Transverse colon (tissue), 4 donors: ENCODE measurements at regions not wholly inside any gene's neighbourhood (a gene's known extent, or its start where the extent isn't known, plus 50 kb on each side); places are given as distances from the start of the nearest gene placed in this dataset.

ENCODE experiments used
- DNase-seq: peaks from one replicate; pipeline ENCODE4 v3.0.0-alpha.2; 2019
- H3K27ac ChIP-seq, 4 donors: fragments of 200-600 bp; sonication (generic); 2 replicates each; pipeline ENCODE4 v1.5.1; 2016 to 2018; ENCODE audit warnings: inconsistent platforms in 4 of 4
- H3K27me3 ChIP-seq: fragments of 200-600 bp; sonication (generic); 2 replicates; pipeline ENCODE4 v1.5.1; 2017; ENCODE audit warnings: inconsistent platforms
- H3K36me3 ChIP-seq, 4 donors: fragments of 200-600 bp; sonication (generic); 2 replicates each; pipeline ENCODE4 v1.5.1; 2017 to 2019; ENCODE audit warnings: inconsistent platforms in 4 of 4
- H3K4me1 ChIP-seq, 4 donors: fragments of 200-600 bp; sonication (generic); 2 replicates each; pipeline ENCODE4 v1.5.1; 2017 to 2020; ENCODE audit warnings: inconsistent platforms in 4 of 4
- H3K4me3 ChIP-seq, 4 donors: fragments of 200-600 bp; sonication (generic); 1 replicate in 1 of 4; 2 replicates in 3 of 4; pipeline versions ENCODE4 v1.5.1 to v1.6.1; 2017 to 2019; ENCODE audit warnings: inconsistent platforms in 4 of 4
- H3K9me3 ChIP-seq, 2 donors: fragments of 200-600 bp; sonication (generic); 2 replicates each; pipeline ENCODE4 v1.5.1; 2017 to 2019; ENCODE audit warnings: inconsistent platforms in 2 of 2
- CTCF ChIP-seq, 5 experiments: fragments of 200-600 bp in 3 of 5; fragments of 450-650 bp in 2 of 5; sonication (generic) in 3 of 5; IDR thresholded peaks; 1 replicate in 2 of 5; 2 replicates in 3 of 5; pipeline ENCODE4 v1.5.1; 2016 to 2017; ENCODE audit warnings: antibody characterized with exemption in 5 of 5, inconsistent platforms in 3 of 5, mild to moderate bottlenecking in 2 of 5, moderate library complexity in 1 of 5
- EP300 ChIP-seq: sonication (generic); formaldehyde crosslinking; IDR thresholded peaks from one replicate; pipeline ENCODE4 v1.6.1; 2017; ENCODE audit warnings: antibody characterized with exemption, low read depth
- POLR2A ChIP-seq: fragments of 450-650 bp; IDR thresholded peaks from one replicate; pipeline ENCODE4 v1.6.1; 2016; ENCODE audit warnings: antibody characterized with exemption, mild to moderate bottlenecking, moderate library complexity
- POLR2AphosphoS5 ChIP-seq, 3 donors: sonication (generic); formaldehyde crosslinking; IDR thresholded peaks; one replicate each; pipeline ENCODE4 v1.6.1; 2016; ENCODE audit warnings: antibody characterized with exemption in 3 of 3
- WGBS, 2 donors: methylation state at CpG; one replicate each; pipeline ENCODE4 v1.1.5; 2018; ENCODE audit warnings: low coverage in 1 of 2; 5-methylcytosine and 5-hydroxymethylcytosine counted together
- in situ Hi-C, 4 donors: fragments of 200-750 bp; cut with MboI; loops; one replicate each; pipeline versions ENCODE4 v1.15.0 to v1.15.1; 2017; ENCODE audit warnings: low sequenced_read_pairs in 3 of 4, low pct_ligation_motif_present in 1 of 4, low pct_unique_long_range_greater_than_20kb in 1 of 4
- intact Hi-C: fragments of 100-400 bp; cut with DNase I; formaldehyde crosslinking; loops from one replicate; pipeline ENCODE4 v1.15.1; 2023; ENCODE audit warnings: low total_unique reads

DNA sequence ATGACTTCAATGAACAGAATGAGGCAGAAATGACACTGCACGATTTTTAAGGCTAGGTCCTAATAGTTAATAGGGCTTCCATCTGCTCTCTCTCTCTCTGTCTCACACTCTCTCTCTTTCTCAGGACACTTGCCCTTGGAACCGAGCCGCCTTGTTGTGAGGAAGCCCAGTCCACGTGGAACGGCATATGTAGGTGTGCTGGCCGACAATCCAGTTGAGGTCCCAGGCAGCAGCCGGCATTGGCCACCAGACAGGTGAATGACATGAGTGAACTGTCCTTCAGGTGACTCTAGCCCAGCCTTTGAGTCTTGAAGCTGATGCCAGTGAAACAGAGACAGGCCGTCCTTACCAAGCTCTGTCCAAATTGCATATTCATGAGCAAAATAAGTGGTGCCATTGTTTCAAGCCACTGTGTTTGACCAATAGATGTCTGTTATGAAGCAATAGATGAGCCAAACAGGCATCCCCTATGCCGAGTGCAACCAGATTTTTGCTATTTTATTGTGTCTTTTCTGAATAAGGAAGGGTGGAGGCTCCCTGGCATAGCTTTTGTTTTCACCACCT lies 217.5 kb upstream of the LHX5 start:
- H3K36me3 ChIP-seq = no peaks in the 10 kb centered on the region
- TF ChIP-seq POLR2A = no peak
- no peak for TF ChIP-seq CTCF (IDR thresholded peaks at IDR 0.05)
- TF ChIP-seq EP300 = no peak
- no peak for TF ChIP-seq POLR2AphosphoS5 (IDR thresholded peaks at IDR 0.05)
- DNase-seq = no peak
- no peak overlapping the region for H3K4me3 ChIP-seq
- no peaks in the 10 kb centered on the region for H3K27me3 ChIP-seq
- intact Hi-C loops = no loop called here
- H3K9me3 ChIP-seq = no peaks in the 10 kb centered on the region
- H3K4me1 ChIP-seq = no peaks in the 10 kb centered on the region
- in situ Hi-C loops = no loop called here
- WGBS, 2 donors = 82 to 85% methylated on average over 6 to 9 of the region's 9 CpGs
- no peak overlapping the region for H3K27ac ChIP-seq

DNA sequence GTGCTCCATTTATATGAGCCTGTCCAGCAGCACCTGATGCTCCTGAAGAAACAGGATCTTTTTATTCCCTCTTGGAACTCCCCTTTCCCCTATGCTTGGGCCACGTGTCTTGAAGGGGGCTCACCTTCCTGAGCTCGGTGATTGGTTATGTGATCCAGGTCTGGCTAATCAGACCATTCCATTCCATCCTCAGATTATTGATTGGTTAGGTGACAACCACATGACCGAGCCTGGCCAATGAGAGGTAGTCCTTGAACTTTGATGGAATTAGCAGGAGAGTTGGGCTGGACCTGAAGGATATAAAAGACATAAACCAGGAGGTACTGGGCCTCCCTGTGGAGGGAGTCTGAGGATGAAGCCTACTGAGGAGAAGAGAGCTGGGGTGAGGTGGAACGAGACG lies 216.6 kb upstream of the LHX5 start:
- in situ Hi-C loops = no loop called here
- intact Hi-C loops = no loop called here
- no peak for TF ChIP-seq CTCF (IDR thresholded peaks at IDR 0.05)
- no peak for TF ChIP-seq EP300
- no peak for TF ChIP-seq POLR2AphosphoS5 (IDR thresholded peaks at IDR 0.05)
- TF ChIP-seq POLR2A = no peak
- Histone ChIP-seq H3K27me3 (no peaks in the 10 kb centered on the region), H3K4me1 (no peaks in the 10 kb centered on the region), H3K4me3 (no peak overlapping the region), H3K9me3 (no peaks in the 10 kb centered on the region), H3K27ac (no peak overlapping the region), H3K36me3 (no peaks in the 10 kb centered on the region)
- no peak for DNase-seq
- 68 to 80% methylated on average over 5 of the region's 5 CpGs for WGBS, 2 donors

DNA sequence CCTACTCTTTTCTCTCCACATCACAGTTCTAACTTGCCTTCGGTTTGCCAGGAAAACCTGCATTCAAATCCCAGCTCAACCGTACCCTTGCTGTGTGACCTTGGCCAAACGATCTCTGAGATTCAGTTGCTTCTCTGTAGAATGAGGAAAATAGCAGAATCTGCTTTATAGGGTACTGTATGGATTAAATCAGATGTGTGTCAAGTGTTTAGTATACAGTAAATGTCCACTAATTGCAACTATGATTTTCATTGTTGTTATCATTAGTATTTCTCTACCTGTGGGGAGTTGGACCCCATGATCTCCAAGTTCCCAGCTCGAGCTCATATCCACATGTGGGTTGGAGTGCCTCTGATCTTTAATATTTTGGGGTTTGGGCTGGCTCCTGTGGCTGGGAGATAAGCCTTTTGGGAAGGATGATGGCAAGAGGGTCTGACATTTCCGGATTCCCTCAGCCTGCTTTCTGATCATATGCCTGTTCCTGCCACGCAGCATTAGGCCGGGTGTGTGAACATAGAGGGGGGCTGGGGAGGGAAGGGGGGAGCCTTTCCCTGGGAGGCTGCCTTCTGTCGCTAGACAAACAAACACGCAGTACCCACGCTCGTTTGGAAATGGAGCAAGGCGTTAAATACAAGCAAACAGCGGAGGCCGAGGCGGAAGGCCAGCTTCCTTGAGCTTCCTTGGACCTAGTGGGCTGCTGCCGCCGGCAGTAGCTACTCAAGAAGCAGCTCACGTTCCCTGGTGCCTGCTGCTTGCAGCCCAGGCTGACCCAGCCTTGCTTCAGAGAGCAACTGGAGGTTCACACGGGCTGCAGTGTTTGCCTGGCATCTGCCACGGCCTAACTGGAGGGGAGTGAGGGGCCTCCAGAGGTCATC lies 213.5 kb upstream of the LHX5 start:
- 39 to 60% methylated on average over 7 to 18 of the region's 20 CpGs for WGBS, 2 donors
- TF ChIP-seq EP300 (no peak), POLR2A (no peak), POLR2AphosphoS5 (IDR thresholded peaks at IDR 0.05) (no peak), CTCF (IDR thresholded peaks at IDR 0.05) (no peak)
- no peak for DNase-seq
- in situ Hi-C loops = no loop called here
- Histone ChIP-seq H3K4me3 (no peak overlapping the region), H3K9me3 (no peaks in the 10 kb centered on the region), H3K27ac (no peak overlapping the region), H3K36me3 (no peaks in the 10 kb centered on the region), H3K4me1 (no peaks in the 10 kb centered on the region), H3K27me3 (no peaks in the 10 kb centered on the region)
- intact Hi-C loops = no loop called here

DNA sequence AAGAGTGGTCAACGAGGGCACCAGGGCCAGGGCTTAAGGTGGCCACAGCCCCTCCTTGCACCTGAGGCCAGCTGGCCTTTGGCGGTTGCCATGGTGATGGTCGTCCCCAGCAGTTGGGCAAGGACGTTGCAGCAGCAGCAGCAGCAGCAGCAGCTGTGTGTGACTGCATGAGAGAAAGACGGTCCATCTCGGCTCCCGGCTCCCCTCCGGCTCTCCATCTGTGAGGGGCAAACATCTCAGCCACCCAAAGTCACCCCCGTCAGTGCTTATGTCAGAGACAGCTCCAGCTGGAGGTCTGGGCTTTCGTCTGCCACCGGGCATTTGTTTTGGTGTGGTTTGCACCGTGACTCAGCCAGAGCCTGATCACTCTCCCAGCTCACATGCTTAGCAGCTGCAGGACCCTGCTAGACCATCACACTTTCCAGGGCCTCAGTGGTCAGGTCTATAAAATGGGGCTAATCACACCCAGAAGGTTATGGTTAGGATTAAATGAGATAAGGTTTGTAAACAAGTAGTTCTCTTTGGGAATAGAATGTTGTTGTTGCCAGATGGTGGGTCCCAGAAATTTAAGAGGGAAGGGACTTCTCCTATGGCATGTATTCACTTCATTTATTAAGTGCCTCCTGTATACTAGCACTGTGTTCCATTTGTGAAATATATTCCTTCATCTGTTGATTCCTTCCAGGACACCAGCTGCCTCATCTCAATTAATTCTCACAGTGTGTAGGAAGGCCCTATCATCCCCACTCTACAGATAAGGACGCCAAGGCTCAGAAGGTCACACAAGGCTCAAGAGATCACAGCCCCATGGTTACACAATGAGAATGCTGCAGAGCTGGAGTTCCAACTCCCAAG lies 212.6 kb upstream of the LHX5 start:
- 27 to 55% methylated on average over 3 to 11 of the region's 13 CpGs for WGBS, 2 donors
- H3K27me3 ChIP-seq = no peaks in the 10 kb centered on the region
- H3K36me3 ChIP-seq = no peaks in the 10 kb centered on the region

More for the DNA sequence above, 212.6 kb upstream of the LHX5 start:
- no peak overlapping the region for H3K4me3 ChIP-seq
- in situ Hi-C loops (no loop called here), intact Hi-C loops (no loop called here)
- H3K4me1 ChIP-seq = no peaks in the 10 kb centered on the region
- DNase-seq = no peak
- TF ChIP-seq POLR2A = no peak
- no peak for TF ChIP-seq EP300
- no peak for TF ChIP-seq POLR2AphosphoS5 (IDR thresholded peaks at IDR 0.05)
- TF ChIP-seq CTCF (IDR thresholded peaks at IDR 0.05) = no peak
- H3K9me3 ChIP-seq = no peaks in the 10 kb centered on the region
- H3K27ac ChIP-seq = no peak overlapping the region
